PC-3 (cell line): ENCODE measurements at regions not wholly inside any gene's neighbourhood (a gene's known extent, or its start where the extent isn't known, plus 50 kb on each side); places are given as distances from the start of the nearest gene placed in this dataset.
A peak's percentile ranks its signal among the peaks of the same experiment; 100 is the strongest.

Experiments used
- ATAC-seq: fragments of 200-7000 bp; cut with Tn5 transposase; 2 replicates; pipeline ENCODE4 v1.9.1; 2020; ENCODE audit warnings: mild to moderate bottlenecking, moderate library complexity
- BruUV-seq: library from RNA; stranded (reverse); fragments of 400-500 nt; replicated peaks from 2 replicates; lab custom pipeline; 2021; lab: Mats Ljungman, UMichigan
- CTCF ChIA-PET: fragments of 300-600 bp; sonication (Branson Sonifier 250); formaldehyde crosslinking; loops from one replicate; lab custom pipeline; 2022; ENCODE audit warnings: antibody characterized with exemption; lab: Charles Lee
- POLR2A ChIA-PET: fragments of 300-600 bp; sonication (Branson Sonifier 250); formaldehyde crosslinking; loops from one replicate; lab custom pipeline; 2022; ENCODE audit warnings: antibody characterized with exemption; ENCODE audit not compliant: unreplicated experiment; lab: Charles Lee
- DNase-seq: peaks from one replicate; pipeline ENCODE4 v3.0.0-alpha.2; 2015
- H2AFZ ChIP-seq: fragments of 300-600 bp; sonication (generic); 2 replicates; pipeline ENCODE4 v1.6.0; 2016; ENCODE audit warnings: antibody characterized with exemption, low read length
- H3F3A ChIP-seq: fragments of 300-600 bp; sonication (generic); one replicate; pipeline ENCODE4 v1.6.0; 2017; ENCODE audit warnings: antibody characterized with exemption, low read length, control low read depth, mild to moderate bottlenecking; ENCODE audit not compliant: unreplicated experiment
- H3K27ac ChIP-seq: fragments of 300-600 bp; sonication (generic); 2 replicates; pipeline ENCODE4 v1.5.1; 2016; ENCODE audit warnings: mild to moderate bottlenecking, low read length
- H3K27me3 ChIP-seq: fragments of 300-600 bp; sonication (generic); 2 replicates; pipeline ENCODE4 v1.6.1; 2016; ENCODE audit warnings: low read length, mixed read lengths
- H3K36me3 ChIP-seq: fragments of 300-600 bp; sonication (generic); 2 replicates; pipeline ENCODE4 v1.6.1; 2016; ENCODE audit warnings: low read depth, mixed run types, low read length, mixed read lengths
- H3K4me1 ChIP-seq: fragments of 300-600 bp; sonication (generic); 2 replicates; pipeline ENCODE4 v1.5.1; 2016; ENCODE audit warnings: low read length; ENCODE audit not compliant: insufficient read depth
- H3K4me2 ChIP-seq: fragments of 300-600 bp; sonication (generic); 2 replicates; pipeline ENCODE4 v1.6.0; 2016; ENCODE audit warnings: low read length
- H3K4me3 ChIP-seq: fragments of 300-600 bp; sonication (generic); 2 replicates; pipeline ENCODE4 v1.5.1; 2016; ENCODE audit warnings: mild to moderate bottlenecking, low read length, mixed read lengths
- H3K79me2 ChIP-seq: fragments of 300-600 bp; sonication (generic); 2 replicates; pipeline ENCODE4 v1.6.1; 2017; ENCODE audit warnings: low read length, mixed read lengths
- H3K9ac ChIP-seq: fragments of 300-600 bp; sonication (generic); 2 replicates; pipeline ENCODE4 v1.6.0; 2016; ENCODE audit warnings: mild to moderate bottlenecking, low read length
- H3K9me2 ChIP-seq: fragments of 300-600 bp; sonication (generic); replicated peaks from 2 replicates; pipeline ENCODE4 v1.6.1; 2016; ENCODE audit warnings: mixed run types, low read length, mixed read lengths
- H3K9me3 ChIP-seq: fragments of 300-600 bp; sonication (generic); 2 replicates; pipeline ENCODE4 v1.6.1; 2016; ENCODE audit warnings: low read length, mixed read lengths
- H4K20me1 ChIP-seq: fragments of 300-600 bp; sonication (generic); 2 replicates; pipeline ENCODE4 v1.6.1; 2016; ENCODE audit warnings: low read length, mixed read lengths
- EZH2 ChIP-seq: fragments of 300-600 bp; sonication (generic); IDR thresholded peaks from one replicate; pipeline ENCODE4 v1.6.1; 2017; ENCODE audit warnings: antibody characterized with exemption, mild to moderate bottlenecking, low read length; ENCODE audit not compliant: unreplicated experiment
- EZH2phosphoT487 ChIP-seq: fragments of 300-600 bp; sonication (generic); IDR thresholded peaks from 2 replicates; pipeline ENCODE4 v1.6.1; 2018; ENCODE audit warnings: mild to moderate bottlenecking, antibody characterized with exemption, low read length, borderline replicate concordance
- intact Hi-C: fragments of 100-400 bp; cut with micrococcal nuclease; formaldehyde crosslinking; loops from 2 replicates; pipeline ENCODE4 v1.9.0; 2023
- TF ChIP-seq, protein P1 (sequence below): fragments of 300-600 bp; sonication (generic); conservative IDR thresholded peaks from 2 replicates; pipeline ENCODE4 v1.5.1; 2017; ENCODE audit warnings: antibody characterized with exemption, low read depth, mild to moderate bottlenecking, low read length

DNA sequence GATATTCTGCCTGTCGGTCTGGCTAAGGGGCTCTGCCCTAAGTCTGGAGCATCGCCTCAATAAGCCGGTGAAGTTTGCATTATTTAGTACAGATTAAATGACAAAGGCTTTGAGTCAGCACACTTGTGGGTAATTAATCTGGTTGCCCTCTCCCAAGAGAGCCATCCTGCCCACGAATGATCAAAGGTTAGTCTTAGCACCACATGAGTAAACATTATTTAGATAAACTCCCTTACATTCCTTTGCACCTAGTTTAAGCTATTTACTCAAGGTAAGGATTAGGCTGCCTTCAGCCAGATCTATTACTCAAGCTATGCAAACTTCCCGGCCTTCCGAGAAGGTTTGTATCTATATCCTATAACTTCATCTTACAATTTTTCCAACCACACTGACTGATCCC is 572.1 kb downstream of the CHSY3 start:
- Histone ChIP-seq H3K9me3 (peaks cover 20% of the 10 kb centered on the region), H3K4me2 (peak overlapping the region; percentile 36; the same call in 1 of the 2 replicates), H3K27me3 (no peaks in the 10 kb centered on the region), H2AFZ (no peak overlapping the region), H3K4me1 (peaks cover 16% of the 10 kb centered on the region), H3K9ac (0 out of 2 replicates have a peak overlapping the region, but pooled peaks have one; percentile 29), H3F3A (no peaks in the 10 kb centered on the region), H3K4me3 (no peak overlapping the region), H3K79me2 (no peaks in the 10 kb centered on the region), H4K20me1 (no peaks in the 10 kb centered on the region), H3K36me3 (peaks cover 19% of the 10 kb centered on the region), H3K27ac (peak overlapping the region; percentile 83), H3K9me2 (no peaks in the 10 kb centered on the region)
- ChIA-PET POLR2A (no interaction called here), CTCF (no interaction called here)
- ATAC-seq: peak; percentile 92
- DNase-seq: peak; percentile 90
- intact Hi-C loops: no loop called here
- TF ChIP-seq EZH2phosphoT487: no peak
- TF ChIP-seq, protein P1, sequence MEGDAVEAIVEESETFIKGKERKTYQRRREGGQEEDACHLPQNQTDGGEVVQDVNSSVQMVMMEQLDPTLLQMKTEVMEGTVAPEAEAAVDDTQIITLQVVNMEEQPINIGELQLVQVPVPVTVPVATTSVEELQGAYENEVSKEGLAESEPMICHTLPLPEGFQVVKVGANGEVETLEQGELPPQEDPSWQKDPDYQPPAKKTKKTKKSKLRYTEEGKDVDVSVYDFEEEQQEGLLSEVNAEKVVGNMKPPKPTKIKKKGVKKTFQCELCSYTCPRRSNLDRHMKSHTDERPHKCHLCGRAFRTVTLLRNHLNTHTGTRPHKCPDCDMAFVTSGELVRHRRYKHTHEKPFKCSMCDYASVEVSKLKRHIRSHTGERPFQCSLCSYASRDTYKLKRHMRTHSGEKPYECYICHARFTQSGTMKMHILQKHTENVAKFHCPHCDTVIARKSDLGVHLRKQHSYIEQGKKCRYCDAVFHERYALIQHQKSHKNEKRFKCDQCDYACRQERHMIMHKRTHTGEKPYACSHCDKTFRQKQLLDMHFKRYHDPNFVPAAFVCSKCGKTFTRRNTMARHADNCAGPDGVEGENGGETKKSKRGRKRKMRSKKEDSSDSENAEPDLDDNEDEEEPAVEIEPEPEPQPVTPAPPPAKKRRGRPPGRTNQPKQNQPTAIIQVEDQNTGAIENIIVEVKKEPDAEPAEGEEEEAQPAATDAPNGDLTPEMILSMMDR: no peak
- BruUV-seq: no TSS peak

DNA sequence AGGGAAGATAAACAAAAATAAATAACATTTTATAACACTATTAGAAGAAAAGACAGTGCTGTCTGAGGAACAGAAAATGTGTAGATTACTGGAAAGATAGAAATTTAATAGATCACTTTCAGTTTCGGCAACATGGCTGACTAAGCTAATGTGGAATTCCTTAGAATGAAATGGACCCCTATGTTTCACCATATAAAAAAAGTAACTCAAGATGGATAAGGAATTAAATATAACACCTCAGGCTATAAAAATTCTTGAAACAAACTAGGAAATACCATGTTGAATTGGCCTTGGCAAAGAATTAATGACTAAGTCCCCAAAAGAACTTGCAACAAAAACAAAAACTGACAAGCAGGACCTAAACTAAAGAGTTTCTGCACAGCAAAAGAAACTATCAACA is 558.3 kb downstream of the CHSY3 start:
- Histone ChIP-seq H3K36me3 (no peaks in the 10 kb centered on the region), H2AFZ (peak overlapping the region; percentile 26; the same call in 1 of the 2 replicates), H3K4me1 (no peaks in the 10 kb centered on the region), H3K9ac (no peak overlapping the region), H4K20me1 (no peaks in the 10 kb centered on the region), H3K9me3 (0 out of 2 replicates have a peak, but pooled peaks cover 3% of the 10 kb centered on the region), H3K79me2 (no peaks in the 10 kb centered on the region), H3K4me3 (no peak overlapping the region), H3K4me2 (0 out of 2 replicates have a peak overlapping the region, but pooled peaks have one; percentile 8), H3K27ac (no peak overlapping the region), H3F3A (no peaks in the 10 kb centered on the region), H3K27me3 (no peaks in the 10 kb centered on the region), H3K9me2 (no peaks in the 10 kb centered on the region)
- POLR2A ChIA-PET: no interaction called here
- TF ChIP-seq EZH2: no peak
- TF ChIP-seq EZH2phosphoT487: no peak
- TF ChIP-seq, protein P1: no peak
- CTCF ChIA-PET: no interaction called here
- intact Hi-C loops: no loop called here
- DNase-seq: peak; percentile 24
- ATAC-seq: no peak
- BruUV-seq: no TSS peak

DNA sequence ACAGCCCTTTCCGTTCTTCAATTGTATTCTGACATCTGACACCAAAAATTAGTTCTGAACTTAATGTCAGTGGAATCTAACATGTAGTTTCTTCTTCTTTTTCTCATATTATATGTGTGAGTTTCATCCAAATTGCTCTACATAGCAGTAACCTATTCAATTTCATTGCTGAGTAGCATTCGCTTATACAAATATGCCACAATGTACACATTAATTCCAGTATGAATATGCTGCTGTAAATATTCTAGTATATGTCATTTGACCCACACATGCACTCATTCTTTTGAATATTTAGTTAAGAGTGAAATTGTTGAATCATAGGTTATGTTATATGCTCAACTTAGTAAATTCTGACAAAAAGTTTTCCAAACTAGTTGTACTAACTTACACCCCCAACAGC is 550.9 kb downstream of the CHSY3 start:
- intact Hi-C loops: loop anchor here (5.0 kb wide), 1 partner anchor 267 kb away; no protein-coding TSS in a partner anchor
- H3K27me3 ChIP-seq: no peaks in the 10 kb centered on the region
- TF ChIP-seq EZH2phosphoT487 (no peak), EZH2 (no peak)
- TF ChIP-seq, protein P1: no peak
- H3K9ac ChIP-seq: no peak overlapping the region
- peak overlapping the region; percentile 63 for H3K27ac ChIP-seq
- no TSS peak for BruUV-seq
- POLR2A ChIA-PET: no interaction called here
- H3K36me3 ChIP-seq: no peaks in the 10 kb centered on the region; the same call in 1 of the 2 replicates
- H3K9me2 ChIP-seq: no peaks in the 10 kb centered on the region
- peak; percentile 9 for DNase-seq
- H2AFZ ChIP-seq: no peak overlapping the region
- no peaks in the 10 kb centered on the region for H4K20me1 ChIP-seq
- H3K4me3 ChIP-seq: no peak overlapping the region
- 0 out of 2 replicates have a peak, but pooled peaks cover 13% of the 10 kb centered on the region for H3K9me3 ChIP-seq
- H3K4me1 ChIP-seq: no peaks in the 10 kb centered on the region
- CTCF ChIA-PET: no interaction called here
- H3K4me2 ChIP-seq: no peak overlapping the region
- no peaks in the 10 kb centered on the region for H3F3A ChIP-seq
- H3K79me2 ChIP-seq: no peaks in the 10 kb centered on the region
- ATAC-seq: peak; percentile 61
